CD14-positive monocyte (primary cell): ENCODE measurements at regions not wholly inside any gene's neighbourhood (a gene's known extent, or its start where the extent isn't known, plus 50 kb on each side); places are given as distances from the start of the nearest gene placed in this dataset.

Experiments used
- DNase-seq, 3 donors: peaks; one replicate each; pipeline ENCODE4 v3.0.0-alpha.2; 2011 to 2022
- H2AFZ ChIP-seq: 2 replicates; pipeline ENCODE4 v1.6.0; 2012; ENCODE audit warnings: mild to moderate bottlenecking, low read depth, low read length, inconsistent platforms; ENCODE audit not compliant: insufficient read depth, poor library complexity, severe bottlenecking
- H3K27ac ChIP-seq, 2 donors: 1 replicate in 1 of 2; 2 replicates in 1 of 2; pipeline ENCODE4 v1.5.1; 2012 to 2013; ENCODE audit warnings: low read length in 2 of 2, control low read depth in 1 of 2, inconsistent platforms in 1 of 2, low read depth in 1 of 2, mild to moderate bottlenecking in 1 of 2
- H3K27me3 ChIP-seq, 2 donors: one replicate each; pipeline versions ENCODE4 v1.6.0 to v1.6.1; 2011 to 2013; ENCODE audit warnings: low read length in 2 of 2; ENCODE audit not compliant: control insufficient read depth in 2 of 2, insufficient read depth in 2 of 2
- H3K36me3 ChIP-seq, 2 donors: replicated peaks in 1 of 2; 1 replicate in 1 of 2; 2 replicates in 1 of 2; pipeline versions ENCODE4 v1.5.1 to v1.6.1; 2012 to 2013; ENCODE audit warnings: low read length in 2 of 2, control low read depth in 1 of 2, inconsistent platforms in 1 of 2, mild to moderate bottlenecking in 1 of 2; ENCODE audit not compliant: insufficient read depth in 2 of 2, control insufficient read depth in 1 of 2
- H3K4me1 ChIP-seq, 2 donors: 1 replicate in 1 of 2; 2 replicates in 1 of 2; pipeline versions ENCODE4 v1.5.1 to v1.6.1; 2012 to 2013; ENCODE audit warnings: low read length in 2 of 2, control low read depth in 1 of 2, inconsistent platforms in 1 of 2, mild to moderate bottlenecking in 1 of 2, moderate library complexity in 1 of 2; ENCODE audit not compliant: insufficient read depth in 2 of 2, control insufficient read depth in 1 of 2
- H3K4me2 ChIP-seq: replicated peaks from 2 replicates; pipeline ENCODE3; 2012; ENCODE audit warnings: low read length, moderate library complexity, mild to moderate bottlenecking; ENCODE audit not compliant: poor library complexity, severe bottlenecking; ENCODE audit errors: extremely low read depth
- H3K4me3 ChIP-seq, 3 experiments: fragments of 200-600 bp in 1 of 3; sonication (generic) in 1 of 3; replicated peaks in 1 of 3; 1 replicate in 2 of 3; 2 replicates in 1 of 3; pipeline ENCODE4 v1.5.1; 2011 to 2013; ENCODE audit warnings: low read length in 3 of 3, mild to moderate bottlenecking in 3 of 3, control low read depth in 2 of 3, low read depth in 2 of 3, inconsistent platforms in 1 of 3, moderate library complexity in 1 of 3
- H3K79me2 ChIP-seq: 2 replicates; pipeline ENCODE4 v1.6.0; 2012; ENCODE audit warnings: mild to moderate bottlenecking, control low read depth, inconsistent platforms, low read length, moderate library complexity; ENCODE audit not compliant: insufficient read depth
- H3K9ac ChIP-seq: 2 replicates; pipeline ENCODE4 v1.6.0; 2017; ENCODE audit warnings: low read length, mild to moderate bottlenecking; ENCODE audit not compliant: insufficient read depth, poor library complexity, severe bottlenecking
- H3K9me3 ChIP-seq, 2 donors: replicated peaks in 1 of 2; 1 replicate in 1 of 2; 2 replicates in 1 of 2; pipeline versions ENCODE4 v1.5.1 to v1.6.1; 2012 to 2013; ENCODE audit warnings: low read length in 2 of 2, control low read depth in 1 of 2; ENCODE audit not compliant: control insufficient read depth in 1 of 2, insufficient read depth in 1 of 2
- H4K20me1 ChIP-seq: 2 replicates; pipeline ENCODE4 v1.6.0; 2012; ENCODE audit warnings: mild to moderate bottlenecking, low read length, control low read depth, moderate library complexity; ENCODE audit not compliant: insufficient read depth
- H3K27ac Mint-ChIP-seq, 7 donors: one replicate each; pipeline ENCODE4 v1.8.0; 2020; ENCODE audit warnings: mild to moderate bottlenecking in 7 of 7, mixed read lengths in 7 of 7, moderate library complexity in 6 of 7, inconsistent platforms in 2 of 7
- H3K27me3 Mint-ChIP-seq, 3 donors: one replicate each; pipeline ENCODE4 v1.8.0; 2021 to 2022; ENCODE audit warnings: low read depth in 3 of 3, mild to moderate bottlenecking in 3 of 3, mixed read lengths in 3 of 3, moderate library complexity in 3 of 3, inconsistent platforms in 1 of 3
- H3K36me3 Mint-ChIP-seq, 2 donors: one replicate each; pipeline ENCODE4 v1.8.0; 2020; ENCODE audit warnings: mixed read lengths in 2 of 2, inconsistent platforms in 1 of 2, mild to moderate bottlenecking in 1 of 2
- H3K4me1 Mint-ChIP-seq: one replicate; pipeline ENCODE4 v1.8.0; 2020; ENCODE audit warnings: mild to moderate bottlenecking, mixed read lengths
- H3K4me3 Mint-ChIP-seq, 2 donors: one replicate each; pipeline ENCODE4 v1.8.0; 2020; ENCODE audit warnings: mild to moderate bottlenecking in 2 of 2, mixed read lengths in 2 of 2, moderate library complexity in 1 of 2
- H3K9me3 Mint-ChIP-seq, 7 donors: one replicate each; pipeline ENCODE4 v1.8.0; 2020 to 2022; ENCODE audit warnings: mixed read lengths in 7 of 7, mild to moderate bottlenecking in 6 of 7, moderate library complexity in 6 of 7, inconsistent platforms in 2 of 7
- CTCF ChIP-seq: fragments of 200-600 bp; IDR thresholded peaks from one replicate; pipeline ENCODE4 v1.8.0; 2022; ENCODE audit warnings: antibody characterized with exemption, mild to moderate bottlenecking
- WGBS: methylation state at CpG from one replicate; pipeline ENCODE4 v1.1.5; 2013; ENCODE audit warnings: missing lambda C conversion rate; ENCODE audit not compliant: insufficient coverage; 5-methylcytosine and 5-hydroxymethylcytosine counted together
- intact Hi-C, 2 donors: fragments of 100-400 bp; cut with micrococcal nuclease; formaldehyde crosslinking; loops; one replicate each; pipeline versions ENCODE4 v1.15.0 to v1.15.1; 2023

DNA sequence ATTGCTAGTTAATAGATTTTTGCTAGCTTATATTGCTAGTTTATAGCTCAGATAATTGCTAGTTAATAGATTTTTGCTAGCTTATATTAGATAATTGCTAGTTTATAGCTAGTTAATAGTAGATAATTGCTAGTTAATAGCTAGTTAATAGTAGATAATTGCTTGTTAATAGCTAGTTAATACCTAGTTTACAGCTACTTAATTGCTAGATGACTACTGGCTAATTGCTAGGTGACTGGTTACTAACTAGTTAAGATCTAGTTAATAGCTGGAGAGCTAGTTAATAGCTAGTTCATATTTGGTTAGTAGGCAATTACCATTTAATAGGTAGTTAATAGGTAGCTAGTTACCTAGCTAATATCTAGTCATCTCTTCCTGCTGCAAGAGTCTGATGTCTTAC lies 633.8 kb upstream of the CT83 start:
- no peak overlapping the region for H3K4me3 ChIP-seq
- no peak overlapping the region for H3K9ac ChIP-seq
- H3K4me1 ChIP-seq: no peaks in the 10 kb centered on the region
- no peak for TF ChIP-seq CTCF
- no peak overlapping the region for H3K4me2 ChIP-seq
- H3K79me2 ChIP-seq: no peaks in the 10 kb centered on the region
- H3K9me3 ChIP-seq: peaks cover 6 to 50% of the 10 kb centered on the region in 2 donors
- DNase-seq: no peak
- H3K4me1 Mint-ChIP-seq: no peaks in the 10 kb centered on the region
- H3K27ac ChIP-seq: no peak overlapping the region
- no peak overlapping the region for H2AFZ ChIP-seq
- intact Hi-C loops: no loop called here
- H3K9me3 Mint-ChIP-seq: no peaks in the 10 kb centered on the region
- H3K27ac Mint-ChIP-seq: no peak overlapping the region
- no peaks in the 10 kb centered on the region for H3K27me3 Mint-ChIP-seq
- H3K27me3 ChIP-seq: no peaks in the 10 kb centered on the region
- no peaks in the 10 kb centered on the region for H4K20me1 ChIP-seq
- no peak overlapping the region for H3K4me3 Mint-ChIP-seq
- no peaks in the 10 kb centered on the region for H3K36me3 Mint-ChIP-seq
- H3K36me3 ChIP-seq: no peaks in the 10 kb centered on the region

DNA sequence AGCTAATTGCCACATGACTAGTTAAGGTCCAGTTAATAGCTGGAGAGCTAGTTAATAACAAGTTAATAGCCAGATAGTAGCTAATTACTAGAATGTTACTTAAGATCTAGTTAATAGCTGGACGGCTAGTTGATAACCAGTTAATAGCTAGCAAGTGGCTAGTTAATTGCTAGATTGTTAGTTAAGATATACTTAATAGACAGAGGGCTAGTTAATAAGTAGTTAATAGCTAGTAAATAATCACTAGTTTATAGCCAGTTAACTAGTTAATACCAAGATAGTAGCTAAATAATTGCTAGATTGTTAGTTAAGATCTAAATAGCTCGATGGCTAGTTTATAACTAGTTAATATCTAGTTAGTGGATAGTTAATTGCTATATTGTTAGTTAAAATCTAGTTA lies 632.6 kb upstream of the CT83 start:
- no peak overlapping the region for H3K4me3 ChIP-seq
- WGBS: no CpG with 5 or more reads among the region's 2 CpGs
- no peak overlapping the region for H3K27ac ChIP-seq
- no peaks in the 10 kb centered on the region for H3K27me3 ChIP-seq
- no peaks in the 10 kb centered on the region for H3K36me3 Mint-ChIP-seq
- H3K4me3 Mint-ChIP-seq: no peak overlapping the region
- H4K20me1 ChIP-seq: no peaks in the 10 kb centered on the region
- peaks cover 0 to 5% (median 0%) of the 10 kb centered on the region in 7 donors for H3K9me3 Mint-ChIP-seq
- TF ChIP-seq CTCF: no peak
- H3K79me2 ChIP-seq: no peaks in the 10 kb centered on the region
- no peak overlapping the region for H2AFZ ChIP-seq
- no peaks in the 10 kb centered on the region for H3K36me3 ChIP-seq
- no peak overlapping the region for H3K4me2 ChIP-seq
- H3K9ac ChIP-seq: no peak overlapping the region
- no peak overlapping the region for H3K27ac Mint-ChIP-seq
- H3K4me1 ChIP-seq: no peaks in the 10 kb centered on the region
- no peaks in the 10 kb centered on the region for H3K4me1 Mint-ChIP-seq
- no peaks in the 10 kb centered on the region for H3K27me3 Mint-ChIP-seq
- no peak for DNase-seq
- intact Hi-C loops: no loop called here
- peaks cover under 1 to 50% of the 10 kb centered on the region in 2 donors for H3K9me3 ChIP-seq
